ENCODE measurements at regions not wholly inside any gene's neighbourhood (a gene's known extent, or its start where the extent isn't known, plus 50 kb on each side); places are given as distances from the start of the nearest gene placed in this dataset.
"Not testable (repeated sequence)": the region's sequence is repeated elsewhere in the genome, so short reads cannot be mapped to it uniquely, and the experiment has no call there.

DNA sequence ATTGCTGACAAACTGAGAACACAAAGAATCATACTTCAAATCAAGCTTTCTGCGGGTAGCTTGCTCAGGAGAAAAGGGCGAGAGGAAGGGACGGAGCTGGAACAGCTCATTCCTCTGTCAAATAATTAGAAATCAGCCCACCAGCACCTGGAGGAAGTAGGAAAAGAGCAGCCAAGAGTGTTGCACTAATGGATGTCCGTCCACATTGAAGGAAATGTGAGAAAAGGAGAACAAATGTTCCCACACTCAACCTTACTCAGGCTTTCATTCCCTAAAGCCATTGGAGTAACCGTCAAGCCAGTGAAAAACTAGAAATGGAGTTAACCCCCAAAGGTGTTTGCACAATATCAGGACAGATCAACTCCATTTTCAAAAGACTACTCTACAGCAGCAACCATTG is 233.0 kb upstream of the PRKD1 start:
- DNase-seq (ENCODE audit: low read depth in 2 of 2) = no peak

DNA sequence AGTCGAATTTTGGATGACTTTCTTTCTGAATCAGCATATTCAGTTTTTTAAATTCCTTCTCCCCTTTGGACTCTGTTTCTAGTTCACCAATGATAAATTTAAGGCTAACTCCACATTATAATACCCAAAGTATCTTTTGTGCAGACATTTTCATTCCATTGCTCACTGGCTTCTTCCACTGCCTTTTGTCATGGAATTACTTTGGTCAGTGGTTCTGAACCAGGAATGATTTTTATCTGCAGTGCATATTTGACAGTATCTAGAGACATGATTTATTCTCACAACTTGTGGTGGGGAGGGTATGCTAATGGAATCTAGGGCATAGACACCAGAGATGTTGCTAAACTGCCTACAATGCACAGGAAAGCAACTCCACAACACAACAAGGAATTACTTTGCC is 234.4 kb upstream of the PRKD1 start:
- DNase-seq (ENCODE audit: low read depth in 2 of 2) = no peak

DNA sequence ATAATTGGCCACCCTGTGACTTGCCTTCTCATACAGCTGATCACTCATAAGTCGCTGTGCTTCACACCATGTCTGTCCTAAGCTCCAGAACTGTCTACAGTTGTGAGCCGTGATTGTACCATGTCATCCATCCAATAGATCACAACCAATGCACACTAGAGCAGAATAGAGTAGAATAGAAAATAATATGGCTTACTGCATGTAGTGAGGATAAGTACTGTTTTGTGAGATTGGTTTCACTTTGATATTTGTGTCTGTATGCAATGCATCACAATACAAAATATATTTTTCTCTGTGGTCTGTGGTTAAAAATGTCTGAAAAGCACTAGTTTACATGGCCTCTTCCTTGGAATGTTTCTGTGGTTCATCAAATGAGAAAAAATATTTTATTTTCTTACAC is 237.6 kb upstream of the PRKD1 start:
- DNase-seq (ENCODE audit: low read depth in 2 of 2) = no peak

DNA sequence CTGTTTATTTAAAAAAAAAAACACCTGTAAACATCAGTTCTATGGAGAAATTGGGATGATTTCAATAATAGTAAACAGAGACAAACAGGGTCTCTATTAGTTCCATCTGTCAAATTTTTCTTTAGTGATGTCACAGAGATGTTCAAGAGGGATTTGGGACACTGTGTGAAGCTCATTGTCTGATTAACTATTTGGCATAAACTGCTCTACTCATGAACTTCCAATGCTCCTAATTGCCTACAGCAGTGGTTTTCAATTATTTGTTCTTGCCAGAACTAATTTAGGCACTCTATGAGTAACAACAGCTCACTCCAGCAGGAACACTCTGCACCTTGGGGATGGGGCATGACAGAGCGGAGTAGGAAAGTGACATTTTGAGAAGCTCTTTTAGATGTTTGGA is 250.1 kb upstream of the PRKD1 start:
- DNase-seq (ENCODE audit: low read depth in 2 of 2) = no peak

DNA sequence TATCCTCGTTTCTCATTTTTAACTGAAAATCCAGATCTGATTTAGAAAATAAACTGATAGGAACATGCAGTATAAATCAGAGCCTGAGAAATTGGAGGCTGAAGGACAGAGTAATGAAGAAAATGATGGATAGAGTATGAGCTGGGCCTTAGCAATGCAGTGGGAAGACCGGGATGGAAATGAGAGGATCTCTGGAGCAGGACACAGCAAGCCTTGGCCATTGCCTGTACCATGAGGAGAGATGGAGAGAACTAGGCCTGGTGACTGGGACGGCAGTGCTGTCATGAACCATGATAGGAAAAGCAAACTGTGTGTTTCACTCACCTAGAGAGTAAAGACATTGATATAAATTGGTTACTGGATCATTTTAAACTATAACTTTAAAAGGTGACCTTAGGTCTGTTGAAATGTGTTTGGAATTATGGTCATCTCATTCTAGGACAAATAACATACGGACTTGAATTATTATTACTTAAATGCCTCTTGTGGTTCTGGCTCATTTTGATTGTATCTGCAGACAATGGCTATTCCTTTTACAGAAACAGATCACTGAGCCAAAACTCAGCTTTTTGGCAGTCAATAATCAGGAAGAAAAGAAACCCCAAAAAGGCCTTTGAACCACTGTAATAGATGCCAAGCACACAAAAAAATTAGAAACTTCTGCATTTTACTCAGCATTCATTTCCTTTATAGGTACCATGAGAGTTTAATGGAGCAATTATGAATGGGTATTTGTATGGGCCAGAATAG is 251.9 kb upstream of the PRKD1 start:
- no peak for DNase-seq (ENCODE audit: low read depth in 2 of 2)

DNA sequence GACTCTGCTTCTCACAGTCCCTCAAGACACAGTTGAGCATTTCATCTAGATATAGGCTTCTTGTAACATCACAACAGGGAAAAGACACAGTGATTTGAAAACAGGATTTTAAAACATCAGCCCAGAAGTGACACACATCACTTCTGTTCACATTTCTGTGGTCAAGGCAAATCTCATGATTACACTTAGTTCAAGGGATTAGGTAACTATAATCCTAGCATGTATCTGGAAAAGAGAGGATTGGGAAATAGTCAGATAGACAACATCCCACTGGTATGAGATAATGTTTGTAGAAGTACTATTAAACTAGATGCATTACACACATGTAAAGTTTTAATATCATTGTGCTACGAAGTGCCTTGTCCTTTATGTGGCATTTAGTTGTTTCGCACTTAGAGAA is 252.6 kb upstream of the PRKD1 start:
- DNase-seq (ENCODE audit: low read depth in 2 of 2) = no peak

DNA sequence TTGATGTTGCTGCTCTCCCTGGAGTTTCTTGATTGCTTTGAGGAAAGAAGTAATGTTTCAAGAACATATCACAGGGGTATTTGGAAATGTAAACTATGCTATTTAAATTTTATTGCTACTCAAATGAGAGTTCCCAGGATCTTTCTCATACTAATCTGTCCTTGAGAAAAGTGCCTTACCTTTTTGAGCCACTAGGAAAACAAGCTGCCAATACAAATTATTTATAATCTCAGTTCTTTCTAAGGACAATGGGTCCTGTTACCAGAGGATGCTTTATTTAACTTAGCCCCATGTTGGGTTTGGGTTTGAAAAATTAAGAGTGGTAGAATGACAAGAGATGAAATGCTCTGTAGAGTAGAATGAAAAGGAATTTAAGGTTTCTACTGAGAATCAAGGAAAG is 258.2 kb upstream of the PRKD1 start:
- no peak for DNase-seq (ENCODE audit: low read depth in 2 of 2)

DNA sequence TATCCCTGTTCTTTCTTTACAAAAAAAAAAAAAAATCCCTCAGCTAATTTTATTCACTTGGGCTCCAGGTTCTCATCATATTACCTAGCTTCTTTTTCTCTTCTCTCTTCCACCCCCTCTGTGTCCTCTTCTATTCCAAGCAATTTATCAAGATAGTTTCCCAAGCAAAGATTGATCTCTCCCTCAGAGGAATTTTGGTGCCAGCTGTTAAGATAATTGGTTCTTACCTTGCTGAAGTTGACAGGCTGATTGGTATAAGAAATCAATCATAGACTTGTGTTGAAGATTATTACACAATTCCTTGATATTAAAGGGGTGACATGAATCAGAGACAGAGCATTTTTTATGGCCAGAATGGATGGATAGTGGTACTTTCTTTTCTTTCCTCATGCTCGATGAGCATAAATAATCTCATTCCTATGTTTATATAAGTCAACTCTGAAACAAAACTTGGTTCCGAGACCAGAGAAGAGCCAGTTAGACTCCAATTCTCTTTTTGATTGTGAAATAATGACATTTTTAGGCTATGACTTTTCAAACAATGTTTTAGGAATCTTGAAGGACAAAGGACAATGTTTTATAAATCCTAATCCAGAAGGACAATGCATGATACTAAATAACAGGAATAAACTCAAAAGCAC is 264.1 kb upstream of the PRKD1 start:
- DNase-seq (ENCODE audit: low read depth in 2 of 2) = no peak

DNA sequence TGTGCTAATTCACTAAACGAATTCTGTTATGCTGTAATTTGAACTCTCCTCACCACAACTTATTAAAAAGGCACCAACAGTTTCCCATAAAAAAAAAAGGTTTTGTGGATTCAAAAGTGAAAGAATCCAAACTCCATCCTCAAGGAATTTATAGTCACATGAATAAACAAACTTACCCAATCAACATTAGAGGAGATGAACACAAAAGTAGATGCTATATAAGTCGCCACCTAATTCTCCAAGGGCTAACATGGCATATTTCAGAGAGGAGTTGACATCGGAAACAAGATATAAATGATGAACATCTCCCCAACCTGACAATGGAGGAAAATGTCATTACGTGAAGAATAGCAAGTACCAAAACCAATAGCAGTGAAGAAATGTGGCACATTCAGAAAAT is 265.5 kb upstream of the PRKD1 start:
- no peak for DNase-seq (ENCODE audit: low read depth in 2 of 2)

DNA sequence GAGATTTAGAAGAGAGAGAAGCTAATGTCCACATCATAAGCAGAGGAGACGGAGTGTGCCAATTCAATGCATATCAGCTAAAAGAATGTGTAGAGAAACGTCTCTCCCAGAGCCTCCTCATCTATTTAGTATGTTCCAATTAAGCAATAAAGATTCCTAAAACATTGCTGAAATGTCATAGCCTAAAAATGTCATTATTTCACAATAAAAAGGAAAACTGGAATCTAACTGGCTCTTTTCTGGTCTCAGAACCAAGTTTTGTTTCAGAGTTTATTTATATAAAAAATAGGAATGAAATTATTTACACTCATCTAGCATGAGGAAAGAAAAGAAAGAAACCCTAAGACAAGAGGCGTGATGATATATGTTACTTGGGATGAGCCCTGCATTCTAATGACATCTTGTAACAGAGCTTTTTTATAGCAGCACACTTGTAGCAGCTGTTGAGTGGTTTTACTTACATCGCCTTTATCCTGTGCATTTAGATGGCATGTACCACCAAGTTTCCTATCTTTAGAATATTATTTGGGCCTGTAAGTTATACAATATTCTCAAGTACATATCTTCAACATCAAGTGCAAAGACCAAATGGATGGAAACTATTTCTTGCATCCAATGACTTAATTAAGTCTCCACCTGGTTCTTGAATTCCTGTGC is 266.3 kb upstream of the PRKD1 start:
- DNase-seq (ENCODE audit: low read depth in 2 of 2) = no peak

DNA sequence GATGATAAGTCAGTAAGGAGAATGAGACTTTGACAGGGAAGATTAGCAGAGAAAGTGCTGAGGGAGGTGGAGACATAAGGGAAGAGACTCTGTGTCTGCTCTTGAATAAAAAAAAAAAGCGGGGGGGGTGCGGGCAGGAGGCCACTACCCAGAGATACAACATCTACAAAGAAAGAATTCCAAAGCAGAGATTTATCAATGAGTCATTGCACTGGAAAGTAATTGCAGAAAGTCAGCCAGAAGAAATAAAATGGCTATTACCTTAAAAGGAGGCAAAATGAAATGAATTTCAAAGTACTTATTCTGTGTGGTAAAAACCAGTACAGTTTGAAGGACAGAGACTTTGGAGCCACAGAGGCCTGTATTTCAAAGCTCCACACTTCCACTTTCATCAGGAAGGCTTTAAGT is 267.1 kb upstream of the PRKD1 start:
- DNase-seq (ENCODE audit: low read depth in 2 of 2) = no peak

DNA sequence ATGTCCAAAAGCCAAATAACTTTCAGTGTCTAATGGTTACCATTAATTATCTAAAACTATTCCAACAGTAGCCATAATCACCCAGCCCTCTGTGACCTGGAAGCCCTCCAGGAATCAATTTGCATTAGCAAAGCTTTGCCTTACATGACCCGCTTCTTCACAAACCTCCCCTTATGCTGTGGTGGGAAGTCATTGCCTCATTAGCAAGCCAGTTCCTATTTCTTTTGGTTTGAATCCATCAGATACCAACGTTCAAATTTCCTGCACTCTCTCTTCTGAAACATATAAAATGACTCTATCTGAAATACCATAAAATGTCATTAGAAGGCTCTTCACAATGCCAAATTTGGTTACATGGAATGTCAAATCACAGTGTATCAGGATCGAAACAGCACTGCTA is 268.3 kb upstream of the PRKD1 start:
- no peak for DNase-seq (ENCODE audit: low read depth in 2 of 2)

DNA sequence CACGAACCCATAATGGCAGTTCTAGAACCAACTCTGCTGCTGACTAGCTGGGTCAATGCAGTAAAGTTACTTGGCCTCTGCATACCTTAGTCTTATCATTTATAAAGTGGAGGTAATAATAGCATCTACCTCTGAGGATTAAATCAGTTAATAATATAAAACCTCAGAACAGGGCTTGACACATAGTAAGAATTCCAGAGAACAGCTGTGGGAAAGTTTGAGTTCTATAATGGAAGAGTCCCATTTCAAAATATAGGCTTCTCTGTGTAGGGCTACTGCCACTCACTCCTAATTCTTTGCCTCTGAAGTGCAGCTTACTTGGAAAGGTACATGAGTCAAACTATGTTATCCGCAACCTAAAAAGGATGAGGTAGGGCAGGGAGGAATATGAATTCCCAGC is 269.2 kb upstream of the PRKD1 start:
- no peak for DNase-seq (ENCODE audit: low read depth in 2 of 2)

DNA sequence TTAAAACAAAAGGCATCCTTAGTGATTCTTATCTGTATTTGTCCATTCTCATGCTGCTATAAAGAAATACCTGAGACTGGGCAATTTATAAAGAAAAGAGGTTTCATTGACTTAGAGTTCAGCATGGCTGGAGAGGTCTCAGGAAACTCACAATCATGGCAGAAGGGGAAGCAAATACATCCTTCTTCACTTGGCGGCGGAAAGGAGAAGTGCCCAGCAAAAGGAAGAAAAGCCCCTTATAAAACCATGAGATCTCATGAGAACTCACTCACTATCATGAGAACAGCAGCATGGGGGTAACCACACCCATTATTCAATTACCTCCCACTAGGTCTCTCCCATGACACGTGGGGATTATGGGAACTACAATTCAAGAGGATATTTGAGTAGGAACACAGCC is 271.1 kb upstream of the PRKD1 start:
- not testable (repeated sequence) for DNase-seq (ENCODE audit: low read depth in 2 of 2)

DNA sequence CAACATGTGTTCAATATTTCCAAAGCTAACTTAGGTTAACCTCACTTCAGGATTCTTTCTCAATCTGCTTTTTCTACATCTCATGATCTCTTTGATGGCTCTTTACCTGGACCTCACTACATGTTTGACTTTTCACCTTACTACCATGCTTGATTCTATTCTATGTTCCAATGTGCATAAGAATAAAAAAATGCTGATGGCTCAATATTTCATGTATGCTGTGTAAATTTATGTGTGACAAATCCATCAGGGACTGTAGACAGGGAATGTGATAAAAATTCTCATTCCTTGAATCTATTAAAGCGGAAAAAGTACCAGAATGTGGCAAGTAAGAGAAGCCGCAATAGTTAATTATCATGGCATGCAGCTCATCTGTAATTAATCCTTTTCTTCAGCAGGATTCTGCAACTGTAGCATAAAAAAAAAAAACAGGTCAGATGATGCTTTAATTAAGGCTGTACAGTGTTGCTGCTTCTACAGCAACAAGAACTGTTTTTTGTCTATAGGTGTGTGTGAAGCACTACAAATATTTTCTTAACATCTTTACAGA is 276.9 kb upstream of the PRKD1 start:
- DNase-seq (ENCODE audit: low read depth in 2 of 2) = no peak

DNA sequence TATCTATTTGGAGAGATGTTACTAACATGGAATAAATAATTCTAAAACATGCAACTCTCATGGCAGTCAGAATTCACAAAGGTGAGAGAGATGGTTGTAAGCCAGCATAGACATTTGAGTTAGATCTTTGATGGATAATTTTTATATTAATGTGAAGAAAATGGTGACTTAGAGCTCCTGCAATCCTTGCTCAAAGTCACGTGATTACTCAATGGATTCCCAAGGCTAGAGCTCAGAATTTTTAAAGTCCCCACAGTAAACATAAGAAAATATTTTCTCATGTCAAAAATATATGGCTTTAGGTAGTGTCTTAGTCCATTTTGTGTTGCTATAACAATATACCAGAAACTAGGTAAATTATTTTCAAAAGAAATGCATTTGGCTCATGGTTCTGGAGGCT is 281.5 kb upstream of the PRKD1 start:
- no peak for DNase-seq (ENCODE audit: low read depth in 2 of 2)

DNA sequence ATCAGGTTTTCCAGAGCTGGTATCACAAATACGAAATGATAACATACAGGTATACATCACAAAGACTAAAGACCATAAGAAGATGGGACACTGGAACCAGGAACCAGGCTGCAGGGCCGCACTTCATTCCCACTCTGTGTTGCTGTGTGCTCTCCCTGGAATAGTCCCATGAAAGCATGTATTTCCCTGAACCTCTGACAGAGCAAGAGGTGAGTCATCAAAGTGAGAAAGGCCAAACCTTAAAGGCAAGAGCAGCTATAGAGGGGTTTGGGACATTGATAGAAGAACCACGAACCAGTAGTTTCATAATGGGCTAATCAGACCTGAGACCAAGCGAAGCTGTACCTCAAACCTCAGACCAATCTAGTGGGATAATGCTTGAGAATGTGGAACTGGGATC is 283.0 kb upstream of the PRKD1 start:
- DNase-seq (ENCODE audit: low read depth in 2 of 2) = no peak

DNA sequence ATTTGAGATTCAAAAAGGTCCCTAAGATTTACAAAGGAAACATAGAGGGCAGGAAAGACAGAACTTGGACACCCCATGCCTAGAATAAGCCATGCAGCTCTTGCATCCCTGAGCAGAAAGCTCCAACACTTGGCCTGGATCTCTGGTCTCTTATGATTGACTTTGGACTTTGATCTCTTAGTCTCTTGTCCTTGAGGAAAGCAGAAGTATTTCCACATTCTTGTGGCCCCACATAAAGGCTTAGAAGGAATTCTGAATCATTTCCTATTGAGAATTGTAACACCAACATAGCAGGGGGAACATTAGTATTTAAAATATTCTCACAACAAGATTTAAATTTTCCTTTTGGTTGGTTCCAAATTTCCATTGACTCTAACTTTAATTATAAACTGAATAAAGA is 283.7 kb upstream of the PRKD1 start:
- DNase-seq (ENCODE audit: low read depth in 2 of 2) = no peak

DNA sequence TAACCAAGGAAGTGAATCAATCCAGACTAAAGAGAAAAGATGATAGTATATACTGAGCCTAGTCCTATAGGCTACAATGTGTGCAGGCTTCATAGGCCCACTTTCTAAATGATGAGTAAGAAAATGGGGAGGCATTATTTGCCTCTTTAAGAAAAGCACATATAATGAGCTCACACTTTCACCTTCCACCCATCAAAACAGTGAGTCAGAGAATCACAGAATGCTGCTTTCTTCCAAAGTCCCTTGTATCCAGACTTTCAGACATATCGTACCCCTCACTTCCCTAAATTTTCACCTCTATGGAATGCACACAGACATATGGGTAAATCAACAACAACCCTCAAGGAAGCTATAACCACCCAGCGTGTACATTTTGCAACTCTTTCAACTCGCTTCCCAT is 286.4 kb upstream of the PRKD1 start:
- no peak for DNase-seq (ENCODE audit: low read depth in 2 of 2)

DNA sequence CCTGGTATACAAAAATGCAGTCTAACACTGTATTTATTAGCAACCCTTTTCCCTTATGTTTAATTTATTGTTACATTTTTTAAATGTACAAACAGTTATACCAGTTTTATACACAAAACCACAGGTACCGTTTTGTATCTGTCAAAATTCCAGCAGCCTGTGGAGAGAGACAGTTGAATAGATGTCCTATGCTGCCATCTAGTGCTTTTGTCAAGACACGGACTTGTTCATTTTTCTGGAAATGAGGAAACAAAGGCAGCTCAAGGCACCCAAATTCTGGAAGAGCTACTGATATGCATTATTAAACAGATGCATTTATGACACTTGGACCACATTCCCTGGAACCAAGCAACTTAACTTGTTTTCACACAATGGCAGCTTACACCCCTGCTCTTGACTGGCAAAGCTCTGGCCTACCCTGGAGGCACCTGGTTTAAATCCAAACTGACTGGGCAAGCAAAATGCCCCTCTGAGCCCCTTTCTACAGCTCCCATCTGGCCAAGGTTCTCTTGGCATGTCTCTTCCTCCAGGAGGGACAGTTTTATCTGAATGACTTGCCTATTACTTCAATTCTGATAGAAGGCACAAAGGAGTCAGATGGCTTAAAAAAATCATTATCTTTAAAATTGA is 286.9 kb upstream of the PRKD1 start:
- no peak for DNase-seq (ENCODE audit: low read depth in 2 of 2)

DNA sequence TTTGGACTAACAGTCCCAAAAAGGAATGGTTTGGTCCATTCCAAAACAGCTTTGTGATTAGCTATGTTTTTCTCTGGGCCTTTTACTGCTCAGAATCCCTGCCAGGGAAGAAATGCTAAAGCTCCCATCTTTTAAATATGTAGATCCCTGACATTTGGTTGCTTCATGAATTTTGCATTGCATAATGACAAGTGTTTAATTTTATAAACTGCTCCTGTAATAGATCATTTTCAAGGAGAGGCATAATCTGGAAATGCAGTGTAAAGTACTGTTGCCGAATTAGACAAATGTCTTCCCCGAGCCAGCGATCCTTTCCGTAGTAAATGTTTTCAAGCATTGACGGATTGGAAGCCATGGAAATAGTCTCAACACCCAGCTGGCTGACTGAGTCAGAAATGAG is 291.3 kb upstream of the PRKD1 start:
- no peak for DNase-seq (ENCODE audit: low read depth in 2 of 2)

DNA sequence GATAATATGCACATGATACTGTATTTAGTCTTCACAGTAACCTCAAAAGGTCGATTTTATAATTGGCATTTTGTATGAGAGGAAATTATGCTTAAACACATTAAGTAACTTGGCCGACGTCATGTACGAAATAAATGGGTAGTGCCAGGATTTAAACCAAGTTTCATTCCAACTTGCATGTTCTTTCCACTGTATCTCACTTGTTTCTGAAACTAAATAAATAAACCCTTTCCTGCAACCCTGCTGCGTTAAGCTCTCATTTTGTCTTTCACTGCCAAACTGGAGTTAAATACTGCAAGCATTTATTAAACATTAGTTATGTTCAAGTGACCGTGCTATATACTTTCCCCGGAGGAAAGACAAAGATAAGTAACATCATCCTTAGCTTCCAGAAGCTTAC is 293.9 kb upstream of the PRKD1 start:
- no peak for DNase-seq (ENCODE audit: low read depth in 2 of 2)

DNA sequence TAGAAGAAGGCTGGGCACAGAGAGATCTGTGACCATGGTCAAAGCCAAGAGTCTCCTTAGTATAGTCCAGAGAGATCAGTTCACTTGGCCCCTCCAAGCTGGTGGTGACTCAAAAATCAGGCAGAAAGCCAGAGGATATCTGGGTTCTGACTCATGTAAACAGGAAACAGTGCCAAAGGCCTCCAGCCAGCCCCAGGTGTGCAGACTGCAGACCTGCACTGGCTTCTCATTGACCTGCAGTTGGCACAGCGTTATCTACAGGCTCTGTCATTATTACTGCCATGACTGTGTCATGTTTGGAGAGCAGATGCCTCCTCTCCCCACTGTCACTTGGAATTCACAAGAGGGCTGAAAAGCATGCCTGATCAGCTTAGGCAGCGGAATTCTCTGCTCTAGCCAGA is 295.7 kb upstream of the PRKD1 start:
- DNase-seq (ENCODE audit: low read depth in 2 of 2) = no peak

Data from stimulated activated CD4-positive, alpha-beta T cell treated with anti-CD3 and anti-CD28 coated beads, Interleukin-1b, Interleukin-23, amount 100 ng/mL, for 4 hours (primary cell).